Astrocyte (in vitro differentiated cells and primary cell): ENCODE measurements at regions not wholly inside any gene's neighbourhood (a gene's known extent, or its start where the extent isn't known, plus 50 kb on each side); places are given as distances from the start of the nearest gene placed in this dataset.
"Not testable (repeated sequence)": the region's sequence is repeated elsewhere in the genome, so short reads cannot be mapped to it uniquely, and the experiment has no call there.

Experiments used
- DNase-seq: peaks from one replicate; pipeline ENCODE4 v3.0.0-alpha.2; 2010; ENCODE audit warnings: low read depth
- FAIRE-seq: peaks from 2 replicates; lab custom pipeline; 2011; peaks lifted over from hg19 to GRCh38; lab: Jason Lieb, UNC
- H2AFZ ChIP-seq: 2 replicates; pipeline ENCODE4 v1.6.0; 2012; ENCODE audit warnings: low read depth, low read length, inconsistent platforms
- H3K27ac ChIP-seq: 2 replicates; pipeline ENCODE4 v1.5.1; 2011; ENCODE audit warnings: low read depth, low read length, inconsistent platforms
- H3K27me3 ChIP-seq: 2 replicates; pipeline ENCODE4 v1.6.0; 2011; ENCODE audit warnings: low read length, inconsistent platforms; ENCODE audit not compliant: insufficient read depth
- H3K36me3 ChIP-seq: 2 replicates; pipeline ENCODE4 v1.5.1; 2011; ENCODE audit warnings: low read length, inconsistent platforms; ENCODE audit not compliant: insufficient read depth
- H3K4me1 ChIP-seq: 2 replicates; pipeline ENCODE4 v1.5.1; 2011; ENCODE audit warnings: low read length, inconsistent platforms; ENCODE audit not compliant: insufficient read depth
- H3K4me2 ChIP-seq: 2 replicates; pipeline ENCODE4 v1.6.0; 2012; ENCODE audit warnings: low read length, inconsistent platforms
- H3K4me3 ChIP-seq: 2 replicates; pipeline ENCODE4 v1.5.1; 2011; ENCODE audit warnings: low read depth, mild to moderate bottlenecking, low read length, inconsistent platforms; ENCODE audit not compliant: insufficient read depth
- H3K79me2 ChIP-seq: 2 replicates; pipeline ENCODE4 v1.6.0; 2012; ENCODE audit warnings: mild to moderate bottlenecking, low read length, inconsistent platforms; ENCODE audit not compliant: insufficient read depth
- H3K9ac ChIP-seq: 2 replicates; pipeline ENCODE4 v1.6.0; 2012; ENCODE audit warnings: mild to moderate bottlenecking, low read length, inconsistent platforms
- H3K9me3 ChIP-seq: 2 replicates; pipeline ENCODE4 v1.5.1; 2012; ENCODE audit warnings: low read depth, mild to moderate bottlenecking, low read length, inconsistent platforms; ENCODE audit not compliant: insufficient read depth
- H4K20me1 ChIP-seq: 2 replicates; pipeline ENCODE4 v1.6.0; 2012; ENCODE audit warnings: low read length, inconsistent platforms; ENCODE audit not compliant: insufficient read depth
- H3K27ac Mint-ChIP-seq: one replicate; pipeline ENCODE4 v1.8.0; 2021; ENCODE audit warnings: mild to moderate bottlenecking, mixed read lengths; ENCODE audit not compliant: unreplicated experiment
- H3K27me3 Mint-ChIP-seq: one replicate; pipeline ENCODE4 v1.8.0; 2021; ENCODE audit warnings: low read depth, mixed read lengths; ENCODE audit not compliant: unreplicated experiment
- H3K36me3 Mint-ChIP-seq: one replicate; pipeline ENCODE4 v1.8.0; 2021; ENCODE audit warnings: low read depth, mixed read lengths; ENCODE audit not compliant: unreplicated experiment
- H3K4me1 Mint-ChIP-seq: one replicate; pipeline ENCODE4 v1.8.0; 2021; ENCODE audit warnings: low read depth, mixed read lengths; ENCODE audit not compliant: unreplicated experiment
- H3K4me3 Mint-ChIP-seq: one replicate; pipeline ENCODE4 v1.8.0; 2021; ENCODE audit warnings: mild to moderate bottlenecking, moderate library complexity, mixed read lengths; ENCODE audit not compliant: unreplicated experiment
- H3K9me3 Mint-ChIP-seq: one replicate; pipeline ENCODE4 v1.8.0; 2021; ENCODE audit warnings: mild to moderate bottlenecking, mixed read lengths; ENCODE audit not compliant: unreplicated experiment
- EZH2 ChIP-seq: IDR thresholded peaks from 2 replicates; pipeline ENCODE4 v1.6.1; 2012; ENCODE audit warnings: mild to moderate bottlenecking, low read length, inconsistent platforms; ENCODE audit not compliant: insufficient read depth
- TF ChIP-seq, protein P1 (sequence below): IDR thresholded peaks from 2 replicates; pipeline ENCODE4 v1.5.1; 2011; ENCODE audit warnings: low read depth, mild to moderate bottlenecking, inconsistent platforms, low read length, moderate library complexity; ENCODE audit not compliant: insufficient read depth

GRCh38 chr6:81962198-81962597 lies 209.7 kb upstream of the TENT5A start:
- TF ChIP-seq EZH2, result no peak
- TF ChIP-seq, protein P1, sequence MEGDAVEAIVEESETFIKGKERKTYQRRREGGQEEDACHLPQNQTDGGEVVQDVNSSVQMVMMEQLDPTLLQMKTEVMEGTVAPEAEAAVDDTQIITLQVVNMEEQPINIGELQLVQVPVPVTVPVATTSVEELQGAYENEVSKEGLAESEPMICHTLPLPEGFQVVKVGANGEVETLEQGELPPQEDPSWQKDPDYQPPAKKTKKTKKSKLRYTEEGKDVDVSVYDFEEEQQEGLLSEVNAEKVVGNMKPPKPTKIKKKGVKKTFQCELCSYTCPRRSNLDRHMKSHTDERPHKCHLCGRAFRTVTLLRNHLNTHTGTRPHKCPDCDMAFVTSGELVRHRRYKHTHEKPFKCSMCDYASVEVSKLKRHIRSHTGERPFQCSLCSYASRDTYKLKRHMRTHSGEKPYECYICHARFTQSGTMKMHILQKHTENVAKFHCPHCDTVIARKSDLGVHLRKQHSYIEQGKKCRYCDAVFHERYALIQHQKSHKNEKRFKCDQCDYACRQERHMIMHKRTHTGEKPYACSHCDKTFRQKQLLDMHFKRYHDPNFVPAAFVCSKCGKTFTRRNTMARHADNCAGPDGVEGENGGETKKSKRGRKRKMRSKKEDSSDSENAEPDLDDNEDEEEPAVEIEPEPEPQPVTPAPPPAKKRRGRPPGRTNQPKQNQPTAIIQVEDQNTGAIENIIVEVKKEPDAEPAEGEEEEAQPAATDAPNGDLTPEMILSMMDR, result no peak
- Mint-ChIP-seq H3K9me3 (peaks cover 7% of the 10 kb centered on the region), H3K4me1 (no peaks in the 10 kb centered on the region)

GRCh38 chr6:81950877-81951276 lies 198.4 kb upstream of the TENT5A start:
- Histone ChIP-seq H3K36me3 (no peaks in the 10 kb centered on the region), H3K9me3 (no peaks in the 10 kb centered on the region), H3K27ac (peak overlapping the region; percentile 79), H3K79me2 (no peaks in the 10 kb centered on the region), H2AFZ (peak overlapping the region; percentile 21), H3K4me1 (peaks cover 15% of the 10 kb centered on the region), H3K4me2 (peak overlapping the region; percentile 61), H3K4me3 (no peak overlapping the region), H3K27me3 (no peaks in the 10 kb centered on the region), H4K20me1 (no peaks in the 10 kb centered on the region), H3K9ac (peak overlapping the region; percentile 65)
- DNase-seq, result peak; percentile 84
- Mint-ChIP-seq H3K36me3 (no peaks in the 10 kb centered on the region), H3K9me3 (peaks cover 4% of the 10 kb centered on the region), H3K27ac (no peak overlapping the region), H3K27me3 (no peaks in the 10 kb centered on the region), H3K4me3 (no peak overlapping the region), H3K4me1 (peaks cover 8% of the 10 kb centered on the region)
- no peak for TF ChIP-seq EZH2
- TF ChIP-seq, protein P1, result no peak
- peak; percentile 97 for FAIRE-seq

More at GRCh38 chr6:81962198-81962597, 209.7 kb upstream of the TENT5A start:
- H3K27ac ChIP-seq, result no peak overlapping the region
- H4K20me1 ChIP-seq, result no peaks in the 10 kb centered on the region
- no peaks in the 10 kb centered on the region for H3K9me3 ChIP-seq
- FAIRE-seq (no peak), DNase-seq (no peak)
- no peaks in the 10 kb centered on the region for H3K79me2 ChIP-seq
- no peaks in the 10 kb centered on the region for H3K27me3 ChIP-seq
- H3K4me1 ChIP-seq, result no peaks in the 10 kb centered on the region
- no peak overlapping the region for H2AFZ ChIP-seq
- Mint-ChIP-seq H3K36me3 (no peaks in the 10 kb centered on the region), H3K4me3 (no peak overlapping the region), H3K27ac (no peak overlapping the region), H3K27me3 (no peaks in the 10 kb centered on the region)
- no peak overlapping the region for H3K4me3 ChIP-seq
- H3K36me3 ChIP-seq, result no peaks in the 10 kb centered on the region
- no peak overlapping the region for H3K4me2 ChIP-seq
- H3K9ac ChIP-seq, result no peak overlapping the region

GRCh38 chr6:81948861-81949260 lies 196.4 kb upstream of the TENT5A start:
- H3K36me3 ChIP-seq, result no peaks in the 10 kb centered on the region
- no peaks in the 10 kb centered on the region for H4K20me1 ChIP-seq
- no peaks in the 10 kb centered on the region for H3K27me3 Mint-ChIP-seq
- no peak overlapping the region for H3K9ac ChIP-seq
- DNase-seq (no peak), FAIRE-seq (no peak)
- no peaks in the 10 kb centered on the region for H3K27me3 ChIP-seq
- no peak overlapping the region for H3K4me3 Mint-ChIP-seq
- no peak overlapping the region for H3K4me2 ChIP-seq
- no peaks in the 10 kb centered on the region for H3K9me3 ChIP-seq
- TF ChIP-seq, protein P1, result no peak
- no peak for TF ChIP-seq EZH2
- no peak overlapping the region for H3K4me3 ChIP-seq
- no peaks in the 10 kb centered on the region for H3K79me2 ChIP-seq
- H2AFZ ChIP-seq, result no peak overlapping the region
- H3K27ac Mint-ChIP-seq, result no peak overlapping the region
- H3K9me3 Mint-ChIP-seq, result peaks cover 4% of the 10 kb centered on the region
- H3K4me1 Mint-ChIP-seq, result peaks cover 8% of the 10 kb centered on the region
- peaks cover 15% of the 10 kb centered on the region for H3K4me1 ChIP-seq
- H3K36me3 Mint-ChIP-seq, result no peaks in the 10 kb centered on the region
- H3K27ac ChIP-seq, result no peak overlapping the region

GRCh38 chr6:81948196-81948595 lies 195.7 kb upstream of the TENT5A start:
- not testable (repeated sequence) for H3K27me3 ChIP-seq, H3K9me3 ChIP-seq, H3K4me1 Mint-ChIP-seq, H3K36me3 ChIP-seq, H3K27ac Mint-ChIP-seq, H3K4me2 ChIP-seq, FAIRE-seq, H3K27me3 Mint-ChIP-seq, H3K36me3 Mint-ChIP-seq, H3K9ac ChIP-seq, H4K20me1 ChIP-seq, H3K4me3 Mint-ChIP-seq, H3K79me2 ChIP-seq, H3K27ac ChIP-seq, H2AFZ ChIP-seq, H3K9me3 Mint-ChIP-seq, DNase-seq, H3K4me3 ChIP-seq
- H3K4me1 ChIP-seq, result peaks cover 15% of the 10 kb centered on the region
